GM12891 (cell line): ENCODE measurements at regions not wholly inside any gene's neighbourhood (a gene's known extent, or its start where the extent isn't known, plus 50 kb on each side); places are given as distances from the start of the nearest gene placed in this dataset.

Experiments used
- POLR2A ChIP-seq: IDR thresholded peaks from 2 replicates; pipeline ENCODE4 v1.6.1; 2011; ENCODE audit warnings: low read depth, low read length, control low read depth
- TAF1 ChIP-seq: IDR thresholded peaks from 2 replicates; pipeline ENCODE4 v1.6.1; 2011; ENCODE audit warnings: low read depth, low read length, control low read depth

- TF ChIP-seq POLR2A = no peak
- no peak for TF ChIP-seq TAF1
Measured at GRCh38 chr15:29430831-29431230, 161.2 kb upstream of the NSMCE3 start.
